GM18909 (cell line): ENCODE measurements at regions not wholly inside any gene's neighbourhood (a gene's known extent, or its start where the extent isn't known, plus 50 kb on each side); places are given as distances from the start of the nearest gene placed in this dataset.

Experiments
- ATAC-seq: cut with Tn5 transposase; IDR thresholded peaks from one replicate; pipeline ENCODE4 v1.9.1; 2021; ENCODE audit warnings: mild to moderate bottlenecking; ENCODE audit not compliant: unreplicated experiment, poor library complexity

GRCh38 chr7:124443762-124444161, 321.8 kb downstream of the GPR37 start:
- no peak for ATAC-seq

- no peak for ATAC-seq
Measured at GRCh38 chr7:124440081-124440480, 325.5 kb downstream of the GPR37 start.

- ATAC-seq, result no peak
Measured at GRCh38 chr7:124432009-124432578, 333.5 kb downstream of the GPR37 start.

- no peak for ATAC-seq
Measured at GRCh38 chr7:124429923-124430322, 335.7 kb downstream of the GPR37 start.

- no peak for ATAC-seq
Measured at GRCh38 chr7:124428781-124429180, 336.8 kb downstream of the GPR37 start.

- no peak for ATAC-seq
Measured at GRCh38 chr7:124426621-124427020, 339.0 kb downstream of the GPR37 start.

- no peak for ATAC-seq
Measured at GRCh38 chr7:124423863-124424262, 341.7 kb downstream of the GPR37 start.

- no peak for ATAC-seq
Measured at GRCh38 chr7:124422081-124422480, 343.5 kb downstream of the GPR37 start.

- ATAC-seq, result no peak
Measured at GRCh38 chr7:124420367-124420766, 345.2 kb downstream of the GPR37 start.

GRCh38 chr7:124413029-124413428, 352.6 kb downstream of the GPR37 start:
- ATAC-seq, result peak; percentile 52

- ATAC-seq, result no peak
Measured at GRCh38 chr7:124412531-124412930, 353.1 kb downstream of the GPR37 start.

GRCh38 chr7:124411796-124412195, 353.8 kb downstream of the GPR37 start:
- no peak for ATAC-seq

GRCh38 chr7:124403587-124403986, 362.0 kb downstream of the GPR37 start:
- ATAC-seq, result no peak

GRCh38 chr7:124403112-124403511, 362.5 kb downstream of the GPR37 start:
- no peak for ATAC-seq

- no peak for ATAC-seq
Measured at GRCh38 chr7:124399941-124400340, 365.7 kb downstream of the GPR37 start.

- ATAC-seq, result no peak
Measured at GRCh38 chr7:124398937-124399552, 366.2 kb upstream of the TMEM229A start.

GRCh38 chr7:124397134-124397533, 364.3 kb upstream of the TMEM229A start:
- no peak for ATAC-seq

GRCh38 chr7:124390301-124390700, 357.4 kb upstream of the TMEM229A start:
- no peak for ATAC-seq

GRCh38 chr7:124388751-124389150, 355.9 kb upstream of the TMEM229A start:
- no peak for ATAC-seq

GRCh38 chr7:124387056-124387455, 354.2 kb upstream of the TMEM229A start:
- ATAC-seq, result no peak

- ATAC-seq, result no peak
Measured at GRCh38 chr7:124379296-124379695, 346.4 kb upstream of the TMEM229A start.

GRCh38 chr7:124376111-124376510, 343.2 kb upstream of the TMEM229A start:
- ATAC-seq, result no peak
